K562 (cell line): ENCODE measurements at regions not wholly inside any gene's neighbourhood (a gene's known extent, or its start where the extent isn't known, plus 50 kb on each side); places are given as distances from the start of the nearest gene placed in this dataset.

ENCODE experiments used
- ATAC-seq: fragments of 200-7000 bp; cut with Tn5 transposase; 3 replicates; pipeline ENCODE4 v1.9.1; 2020; ENCODE audit warnings: moderate library complexity
- BruUV-seq: library from RNA; stranded (reverse); fragments of 400-500 nt; replicated peaks from 2 replicates; lab custom pipeline; 2021; lab: Mats Ljungman, UMichigan
- CTCF ChIA-PET: fragments of 300-600 bp; formaldehyde crosslinking; extraction: SDS; loops from one replicate; lab custom pipeline; 2021; ENCODE audit warnings: low intra/inter-chr PET ratio; lab: Yijun Ruan, JAX
- POLR2A ChIA-PET: fragments of 300-600, 350-650 bp; sonication (Branson Sonifier 250); formaldehyde crosslinking; extraction: SDS; loops from one replicate; lab custom pipeline; 2021; ENCODE audit warnings: antibody characterized with exemption, inconsistent platforms; lab: Yijun Ruan, JAX
- DNase-seq, 4 experiments: peaks; one replicate each; pipeline versions ENCODE4 v3.0.0 to v3.0.0-alpha.2; 2011 to 2018; ENCODE audit warnings: low spot score in 3 of 4, mixed read lengths in 3 of 4; ENCODE audit errors: extremely low read depth in 1 of 4
- FAIRE-seq: peaks from 2 replicates; lab custom pipeline; 2011; peaks lifted over from hg19 to GRCh38; lab: Jason Lieb, UNC
- H2AFZ ChIP-seq: 2 replicates; pipeline ENCODE4 v1.6.0; 2011; ENCODE audit warnings: low read depth, low read length, control low read depth, inconsistent platforms
- H3K27ac ChIP-seq: fragments of 200-600 bp; 3 replicates; pipeline ENCODE4 v1.8.0; 2011; ENCODE audit warnings: low read depth, mild to moderate bottlenecking, control low read depth, inconsistent platforms, low read length, moderate library complexity, mixed read lengths; ENCODE audit errors: extremely low read depth
- H3K27me3 ChIP-seq, 2 experiments: fragments of 300-600 bp in 1 of 2; 2 replicates in 1 of 2; 3 replicates in 1 of 2; pipeline versions ENCODE4 v1.6.0 to v1.8.0; 2011; ENCODE audit warnings: inconsistent platforms in 2 of 2, low read length in 2 of 2, mild to moderate bottlenecking in 1 of 2, mixed read lengths in 1 of 2, moderate library complexity in 1 of 2; ENCODE audit not compliant: control insufficient read depth in 2 of 2, insufficient read depth in 2 of 2
- H3K36me3 ChIP-seq: fragments of 300-600 bp; 3 replicates; pipeline ENCODE4 v1.8.0; 2011; ENCODE audit warnings: mild to moderate bottlenecking, low read length, inconsistent platforms; ENCODE audit not compliant: control insufficient read depth, insufficient read depth
- H3K4me1 ChIP-seq, 2 experiments: fragments of 200-600 bp in 1 of 2; replicated peaks in 1 of 2; 2 replicates in 1 of 2; 3 replicates in 1 of 2; pipeline versions ENCODE4 v1.5.1 to v1.8.0; 2011; ENCODE audit warnings: inconsistent platforms in 2 of 2, low read length in 2 of 2, mild to moderate bottlenecking in 1 of 2, mixed read lengths in 1 of 2, moderate library complexity in 1 of 2; ENCODE audit not compliant: control insufficient read depth in 2 of 2, insufficient read depth in 2 of 2
- H3K4me2 ChIP-seq: 2 replicates; pipeline ENCODE4 v1.6.1; 2011; ENCODE audit warnings: low read length, control low read depth, inconsistent platforms, mixed read lengths; ENCODE audit not compliant: insufficient read depth
- H3K4me3 ChIP-seq: fragments of 200-600 bp; sonication (generic), shearing (Covaris generic); 2 replicates; pipeline ENCODE4 v1.5.1; 2016; ENCODE audit warnings: control low read depth, inconsistent platforms
- H3K79me2 ChIP-seq: fragments of 200-600 bp; 3 replicates; pipeline ENCODE4 v1.8.0; 2011; ENCODE audit warnings: low read length, inconsistent platforms; ENCODE audit not compliant: control insufficient read depth, insufficient read depth
- H3K9ac ChIP-seq, 2 experiments: 2 replicates each; pipeline versions ENCODE4 v1.6.0 to v1.6.1; 2011; ENCODE audit warnings: low read depth in 2 of 2, low read length in 2 of 2, control low read depth in 1 of 2, inconsistent platforms in 1 of 2, mild to moderate bottlenecking in 1 of 2, mixed read lengths in 1 of 2; ENCODE audit not compliant: insufficient read depth in 1 of 2
- H3K9me1 ChIP-seq: one replicate; pipeline ENCODE4 v1.6.0; 2011; ENCODE audit warnings: inconsistent platforms, mild to moderate bottlenecking, low read length, moderate library complexity; ENCODE audit not compliant: control insufficient read depth, insufficient read depth
- H3K9me3 ChIP-seq: replicated peaks from 2 replicates; pipeline ENCODE4 v1.5.1; 2011; ENCODE audit warnings: low read depth, low read length, inconsistent platforms; ENCODE audit not compliant: control insufficient read depth, insufficient read depth
- H4K20me1 ChIP-seq: replicated peaks from 2 replicates; pipeline ENCODE4 v1.6.1; 2011; ENCODE audit warnings: low read length, inconsistent platforms, mixed read lengths; ENCODE audit not compliant: control insufficient read depth, insufficient read depth
- ADNP ChIP-seq: fragments of 200-800 bp; sonication (Bioruptor generic); IDR thresholded peaks from 2 replicates; pipeline ENCODE4 v1.6.1; 2016; ENCODE audit warnings: missing genetic modification characterization, missing compliant biosample characterization
- AFF4 ChIP-seq: sonication (generic); formaldehyde crosslinking; IDR thresholded peaks from 2 replicates; pipeline ENCODE4 v1.8.0; 2023; ENCODE audit warnings: mild to moderate bottlenecking, missing genetic modification reagents
- BCOR ChIP-seq: fragments of 450-650 bp; IDR thresholded peaks from 2 replicates; pipeline ENCODE4 v1.6.1; 2016
- CTBP1 ChIP-seq: fragments of 450-650 bp; IDR thresholded peaks from 2 replicates; pipeline ENCODE4 v1.6.1; 2016; ENCODE audit warnings: borderline replicate concordance
- ETV6 ChIP-seq, 3 experiments: fragments of 150-350 bp in 1 of 3; sonication (generic) in 1 of 3; formaldehyde crosslinking in 1 of 3; IDR thresholded peaks; 2 replicates each; pipeline versions ENCODE4 v1.6.1 to v1.8.0; 2014 to 2022; ENCODE audit warnings: borderline replicate concordance in 2 of 3, low read depth in 2 of 3, antibody characterized with exemption in 1 of 3, low read length in 1 of 3, mild to moderate bottlenecking in 1 of 3, missing genetic modification reagents in 1 of 3
- JUND ChIP-seq, 2 experiments: IDR thresholded peaks; 2 replicates in 1 of 2; 3 replicates in 1 of 2; pipeline ENCODE4 v1.6.1; 2011; ENCODE audit warnings: borderline replicate concordance in 2 of 2, low read depth in 2 of 2, low read length in 2 of 2, improper control_type of control experiment in 1 of 2, missing biosample characterization in 1 of 2, missing genetic modification characterization in 1 of 2, missing genetic modification reagents in 1 of 2
- PHF8 ChIP-seq: fragments of 200-600 bp; sonication (generic); IDR thresholded peaks from 2 replicates; pipeline ENCODE4 v1.6.1; 2012; ENCODE audit warnings: mixed run types, mild to moderate bottlenecking, inconsistent platforms, low read length, moderate library complexity, borderline replicate concordance
- RBM25 ChIP-seq: fragments of 200-400 bp; formaldehyde crosslinking; IDR thresholded peaks from 2 replicates; pipeline ENCODE4 v1.6.1; 2018; ENCODE audit warnings: low read length, low read depth, moderate library complexity; ENCODE audit not compliant: severe bottlenecking
- SNIP1 ChIP-seq: fragments of 450-650 bp; IDR thresholded peaks from 2 replicates; pipeline ENCODE4 v1.7.1; 2017; ENCODE audit warnings: low read depth, mild to moderate bottlenecking
- ZFP36 ChIP-seq: fragments of 150-350 bp; IDR thresholded peaks from 2 replicates; pipeline ENCODE4 v1.6.1; 2018; ENCODE audit warnings: low read length, low read depth; ENCODE audit not compliant: partially characterized antibody
- WGBS: fragments of 100-300 bp; shearing (Covaris generic); methylation state at CpG from one replicate; pipeline ENCODE4 v1.1.6; 2016; ENCODE audit warnings: low coverage, mixed read lengths; ENCODE audit not compliant: insufficient coverage; ENCODE audit errors: missing lambda C conversion rate; 5-methylcytosine and 5-hydroxymethylcytosine counted together
- in situ Hi-C: fragments of 300-500 bp; cut with MboI; formaldehyde crosslinking; loops from 4 replicates; pipeline ENCODE4 v1.15.0; 2018; ENCODE audit warnings: inconsistent platforms, mixed read lengths
- intact Hi-C: fragments of 100-400 bp; cut with micrococcal nuclease; formaldehyde crosslinking; loops from 2 replicates; pipeline ENCODE4 v1.14.2; 2022

GRCh38 chr12:124401704-124402221 lies 106.9 kb downstream of the RFLNA start (continued):
- no peak for TF ChIP-seq AFF4 (CRISPR knock-in tag)
- TF ChIP-seq JUND (IDR thresholded peaks at IDR 0.05; ENCODE audit: borderline replicate concordance, low read depth, low read length): no peak
- TF ChIP-seq JUND (tag; IDR thresholded peaks at IDR 0.05; ENCODE audit: borderline replicate concordance, low read depth, low read length): no peak
- TF ChIP-seq ETV6 (IDR thresholded peaks at IDR 0.05; ENCODE audit: borderline replicate concordance in 1 of 2, low read depth in 2 of 2, low read length in 1 of 2): no peak
- TF ChIP-seq ETV6 (CRISPR knock-in tag; IDR thresholded peaks at IDR 0.05; ENCODE audit: borderline replicate concordance): no peak
- no peak for TF ChIP-seq CTBP1

- CTCF ChIA-PET: interaction anchor here (0.7 kb wide), 1 partner anchor 156 kb away, joined by 3 read pairs; no protein-coding TSS in a partner anchor
- 0 out of 2 replicates have a peak, but pooled peaks cover 7% of the 10 kb centered on the region for H4K20me1 ChIP-seq
Measured at GRCh38 chr12:124400124-124400523, 105.2 kb downstream of the RFLNA start.

More at GRCh38 chr12:124400124-124400523, 105.2 kb downstream of the RFLNA start:
- POLR2A ChIA-PET: interaction anchor here (1.0 kb wide), 1 partner anchor 366 kb away, joined by 4 read pairs; no protein-coding TSS in a partner anchor
- H2AFZ ChIP-seq: no peak overlapping the region
- H3K4me2 ChIP-seq: no peak overlapping the region
- H3K36me3 ChIP-seq: peaks cover 55% of the 10 kb centered on the region; the same call in 2 of the 3 replicates
- no peak for ATAC-seq
- 95% methylated on average over 10 of the region's 10 CpGs for WGBS
- no peak for DNase-seq
- TF ChIP-seq BCOR: peak; percentile 37; the same call in 1 of the 2 replicates
- 0 out of 2 replicates have a peak, but pooled peaks have one; percentile 30 for TF ChIP-seq ADNP (tag)
- TF ChIP-seq RBM25: peak; percentile 56
- TF ChIP-seq ZFP36: peak; percentile 64
- no peak for TF ChIP-seq PHF8
- TF ChIP-seq SNIP1: no peak
- H3K27ac ChIP-seq: no peak overlapping the region
- no peaks in the 10 kb centered on the region for H3K27me3 ChIP-seq
- in situ Hi-C loops: no loop called here
- no peaks in the 10 kb centered on the region for H3K9me3 ChIP-seq
- H3K9ac ChIP-seq: no peak overlapping the region
- H3K4me3 ChIP-seq: no peak overlapping the region
- peaks cover 0 to 43% of the 10 kb centered on the region in 2 experiments; a peak in 2 of 5 replicates for H3K4me1 ChIP-seq
- H3K79me2 ChIP-seq: no peaks in the 10 kb centered on the region
- no TSS peak for BruUV-seq
- H3K9me1 ChIP-seq: no peaks in the 10 kb centered on the region
- no peak for FAIRE-seq
- intact Hi-C loops: no loop called here
